GM21737 (cell line): ENCODE measurements at regions not wholly inside any gene's neighbourhood (a gene's known extent, or its start where the extent isn't known, plus 50 kb on each side); places are given as distances from the start of the nearest gene placed in this dataset.
"Not testable (repeated sequence)": the region's sequence is repeated elsewhere in the genome, so short reads cannot be mapped to it uniquely, and the experiment has no call there.

ENCODE experiments used
- ATAC-seq: cut with Tn5 transposase; IDR thresholded peaks from one replicate; pipeline ENCODE4 v1.9.1; 2021; ENCODE audit warnings: mild to moderate bottlenecking, moderate library complexity; ENCODE audit not compliant: unreplicated experiment

DNA sequence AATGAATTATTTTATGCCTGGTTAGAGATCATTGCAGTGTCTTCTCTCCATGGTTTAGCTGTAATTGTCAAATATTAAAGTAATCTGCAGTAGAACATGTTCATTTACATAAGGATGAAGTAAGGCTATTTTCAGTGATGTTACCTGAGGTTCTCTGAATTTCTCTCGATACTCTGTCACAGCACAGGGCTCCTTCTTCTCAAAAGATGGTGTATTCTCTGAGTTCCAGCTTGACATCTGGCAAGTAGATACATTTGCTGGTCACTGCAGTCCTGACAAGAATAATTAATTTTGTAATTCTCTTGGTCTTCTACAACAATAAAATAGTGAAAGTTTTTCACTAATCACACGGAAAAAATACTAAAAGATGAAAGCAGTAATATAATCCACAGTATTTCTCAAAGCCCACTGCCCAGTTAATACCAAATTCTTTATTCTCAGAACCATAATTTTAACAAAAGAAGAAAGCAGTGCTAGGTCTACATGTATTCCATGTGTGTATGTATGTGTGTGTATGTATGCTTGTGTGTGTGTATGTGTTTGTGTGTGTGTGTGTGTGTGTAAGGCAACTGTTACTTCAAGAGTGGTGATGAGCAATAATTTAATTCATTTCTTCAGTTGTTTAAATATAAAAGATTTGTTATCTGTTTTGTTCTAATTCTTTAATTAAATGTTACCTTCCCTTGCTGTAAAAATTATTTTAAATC is 1165.5 kb upstream of the SLC39A10 start:
- no peak for ATAC-seq

GRCh38 chr2:194486326-194486725 is 1170.7 kb upstream of the SLC39A10 start:
- no peak for ATAC-seq

GRCh38 chr2:194483041-194483440 is 1174.0 kb upstream of the SLC39A10 start:
- no peak for ATAC-seq

DNA sequence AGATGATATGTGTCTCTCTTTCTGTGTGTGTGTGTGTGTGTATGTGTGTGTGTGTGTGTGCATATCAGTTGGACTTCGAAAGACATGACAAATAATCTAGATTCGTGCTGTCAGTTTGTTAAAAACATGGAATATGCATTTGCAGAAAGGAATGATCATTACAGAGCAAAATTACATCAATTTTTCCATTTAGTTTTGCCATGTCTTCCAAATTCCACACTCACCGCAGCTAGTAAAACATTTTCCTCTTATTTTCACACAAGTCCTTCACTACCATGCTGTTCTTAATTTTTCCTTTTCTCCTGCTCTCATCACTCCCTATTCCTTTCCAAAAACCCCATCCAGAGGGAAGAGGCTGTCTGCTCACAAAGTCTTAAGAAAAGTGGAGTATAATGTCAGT is 1191.4 kb upstream of the SLC39A10 start:
- no peak for ATAC-seq

DNA sequence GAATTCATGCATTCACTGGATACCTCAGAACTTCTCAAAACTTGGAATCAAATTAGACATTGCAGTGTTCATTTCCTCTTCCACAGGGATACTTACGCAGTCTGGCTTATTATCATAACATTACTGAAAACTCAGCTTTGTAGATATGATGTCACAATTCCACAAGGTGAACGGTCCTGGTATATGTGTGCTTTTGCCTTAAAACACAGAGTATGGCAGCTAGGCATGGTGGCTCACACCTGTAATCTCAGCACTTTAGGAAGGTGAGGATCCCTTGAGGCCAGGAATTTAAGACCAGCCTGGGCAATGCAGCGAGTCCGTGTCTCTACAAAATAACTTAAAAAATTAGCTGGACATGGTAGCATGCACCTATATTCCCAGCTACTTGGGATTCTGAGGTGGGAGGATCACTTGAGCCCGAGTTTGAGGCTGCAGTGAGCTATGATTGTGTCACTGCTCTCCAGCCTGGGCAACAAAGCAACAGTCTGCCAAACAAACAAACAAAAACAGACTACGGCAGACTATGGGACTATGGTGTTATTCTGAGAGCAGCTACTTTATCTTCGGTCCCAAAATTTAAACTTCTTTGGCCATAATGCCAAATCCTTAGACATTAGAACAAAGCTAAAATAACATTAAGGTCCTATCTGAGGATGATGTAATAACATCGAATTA is 1191.9 kb upstream of the SLC39A10 start:
- ATAC-seq: no peak

- not testable (repeated sequence) for ATAC-seq
Observed at GRCh38 chr2:194462883-194463282, 1194.1 kb upstream of the SLC39A10 start.

- no peak for ATAC-seq
Observed at GRCh38 chr2:194455358-194455757, 1201.7 kb upstream of the SLC39A10 start.

- ATAC-seq: no peak
Observed at GRCh38 chr2:194452504-194452903, 1204.5 kb upstream of the SLC39A10 start.

DNA sequence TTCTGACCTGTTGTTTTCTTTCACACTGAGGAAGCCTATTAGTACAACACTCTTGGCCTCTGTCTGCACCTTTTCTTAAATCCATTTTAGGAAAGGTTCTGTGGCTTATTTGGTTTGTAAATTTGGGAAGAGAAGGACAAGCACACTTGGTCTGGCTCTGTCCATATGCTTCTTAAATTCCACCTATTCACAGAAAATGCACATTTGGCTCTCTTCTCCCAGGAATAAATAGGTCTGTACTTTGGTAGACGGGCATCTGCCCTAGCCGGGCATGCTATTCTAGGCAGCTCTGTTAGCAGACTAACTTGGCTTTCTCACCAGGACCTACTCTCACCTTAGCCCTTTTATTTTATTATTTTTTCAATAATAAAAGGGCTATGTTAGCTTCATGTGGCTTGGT is 1211.8 kb upstream of the SLC39A10 start:
- no peak for ATAC-seq

DNA sequence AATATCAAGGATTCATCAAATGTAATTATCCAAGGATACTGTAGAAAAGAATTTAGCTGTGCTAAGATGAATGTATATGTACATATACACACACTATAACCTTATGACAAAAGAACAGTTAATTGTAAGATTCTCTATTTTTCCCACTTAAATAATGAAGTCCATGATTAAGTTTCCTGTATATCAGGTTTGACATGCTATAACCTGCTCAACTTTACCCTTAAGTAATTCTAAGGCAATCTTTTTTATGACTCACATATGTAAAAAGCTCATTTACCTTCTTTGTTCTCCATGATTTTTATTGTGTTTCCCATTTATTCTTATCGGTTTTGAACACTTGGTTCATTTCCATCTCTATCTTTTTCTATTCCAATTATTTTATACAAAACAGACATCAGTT is 1213.1 kb upstream of the SLC39A10 start:
- no peak for ATAC-seq

DNA sequence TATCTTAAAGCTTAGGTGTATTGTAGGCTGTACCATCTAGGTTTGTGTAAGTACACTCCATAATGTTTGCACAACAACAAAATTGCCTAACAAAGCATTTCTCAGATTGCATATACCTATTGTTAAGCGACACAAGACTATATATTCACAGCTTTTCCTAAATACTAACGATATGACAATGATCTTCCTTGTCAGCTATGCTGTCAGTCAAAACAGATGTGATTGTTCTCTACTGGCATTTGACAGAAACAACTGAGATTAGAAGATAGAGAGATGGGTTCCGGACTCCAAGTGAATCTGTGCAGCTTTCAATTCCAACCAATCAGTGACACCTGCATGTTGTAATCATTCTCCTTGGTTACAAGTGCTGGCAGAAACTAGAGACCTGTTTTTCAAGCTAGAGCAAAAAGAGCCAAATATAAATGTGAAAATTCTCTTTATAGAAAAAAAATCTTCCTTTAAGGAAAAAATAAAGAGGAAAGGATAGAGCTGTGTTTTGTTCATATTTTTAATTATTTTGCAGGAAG is 1232.3 kb upstream of the SLC39A10 start:
- ATAC-seq: no peak

GRCh38 chr2:194411221-194411620 is 1245.8 kb upstream of the SLC39A10 start:
- no peak for ATAC-seq

DNA sequence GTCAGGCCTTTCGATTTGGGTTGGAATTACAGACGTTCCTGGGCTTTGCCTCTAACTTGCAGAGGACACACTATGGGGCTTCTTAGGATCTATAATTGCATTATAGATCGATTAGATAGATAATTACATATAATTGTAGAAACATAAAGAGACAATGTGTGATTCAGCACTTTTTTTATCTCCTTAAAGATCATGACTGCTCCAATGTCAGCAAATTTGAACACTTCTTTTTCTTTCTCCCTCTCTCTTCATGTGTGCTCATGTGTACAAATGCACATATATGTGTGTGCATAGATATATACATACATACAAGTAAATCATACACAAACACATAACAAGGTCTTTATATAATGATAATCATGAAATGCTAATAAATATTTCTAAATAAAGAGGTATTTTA is 1261.2 kb upstream of the SLC39A10 start:
- no peak for ATAC-seq

- no peak for ATAC-seq
Observed at GRCh38 chr2:194385376-194385775, 1271.7 kb upstream of the SLC39A10 start.

GRCh38 chr2:194383401-194383800 is 1273.6 kb upstream of the SLC39A10 start:
- ATAC-seq: no peak

- no peak for ATAC-seq
Observed at GRCh38 chr2:194382221-194382620, 1274.8 kb upstream of the SLC39A10 start.

DNA sequence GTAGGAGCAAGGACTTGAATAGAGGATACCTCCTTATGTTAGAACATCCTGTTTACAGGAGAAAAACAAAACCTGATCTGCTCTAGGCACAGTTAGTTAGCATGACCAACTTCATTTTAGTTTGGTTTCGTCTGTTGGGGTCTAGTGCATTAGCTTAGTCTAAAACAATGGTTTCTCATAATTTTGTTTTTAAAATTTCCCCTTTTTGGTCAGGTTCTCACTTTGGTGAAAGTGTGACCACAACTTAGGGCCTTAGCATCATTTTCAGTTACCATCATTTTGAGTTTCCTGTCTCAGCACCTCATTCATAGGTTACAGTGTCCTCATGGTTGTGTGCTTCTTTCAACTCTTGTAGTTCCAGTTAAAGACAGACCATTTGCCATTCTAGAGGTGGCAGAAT is 1277.0 kb upstream of the SLC39A10 start:
- peak; percentile 70 for ATAC-seq

DNA sequence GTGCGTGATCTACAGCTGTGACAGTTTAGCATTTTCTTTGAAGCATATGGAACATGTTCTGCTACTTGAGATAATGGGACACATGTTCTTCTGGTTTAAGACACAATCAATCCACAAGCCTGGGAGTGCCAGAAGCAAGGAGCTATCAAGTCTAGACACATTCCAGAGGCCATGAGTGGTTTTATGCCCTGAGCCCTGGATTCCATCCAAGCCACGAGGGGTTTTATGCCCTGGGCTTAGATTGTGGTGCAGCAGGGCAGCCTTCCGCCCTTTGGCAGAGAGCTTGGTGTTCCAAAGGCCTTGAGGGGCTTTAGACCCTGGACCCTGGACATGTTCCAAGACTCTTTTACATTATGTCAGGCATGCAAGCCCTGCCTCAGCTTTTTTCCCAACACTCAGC is 1289.6 kb upstream of the SLC39A10 start:
- ATAC-seq: not testable (repeated sequence)

- ATAC-seq: no peak
Observed at GRCh38 chr2:194363878-194364277, 1293.1 kb upstream of the SLC39A10 start.

DNA sequence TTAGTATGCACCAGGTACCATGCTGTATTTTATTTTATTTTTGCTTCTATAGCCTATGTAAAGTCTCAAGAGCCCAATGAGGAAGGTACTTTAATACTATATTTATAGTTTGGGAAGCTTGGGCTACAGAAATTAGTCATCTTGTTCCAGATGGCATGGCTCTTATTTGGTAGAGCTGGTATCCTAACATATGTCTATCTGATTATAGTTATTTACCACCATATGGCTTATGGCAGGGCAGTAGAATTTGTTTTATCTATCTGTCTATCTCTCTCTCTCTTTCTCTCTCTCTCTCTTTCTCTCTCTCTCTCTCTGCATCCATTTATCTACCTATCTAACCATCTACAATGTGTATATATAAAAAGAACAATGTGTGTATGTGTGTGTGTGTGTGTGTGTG is 1293.7 kb upstream of the SLC39A10 start:
- no peak for ATAC-seq

- no peak for ATAC-seq
Observed at GRCh38 chr2:194352505-194352904, 1304.5 kb upstream of the SLC39A10 start.

DNA sequence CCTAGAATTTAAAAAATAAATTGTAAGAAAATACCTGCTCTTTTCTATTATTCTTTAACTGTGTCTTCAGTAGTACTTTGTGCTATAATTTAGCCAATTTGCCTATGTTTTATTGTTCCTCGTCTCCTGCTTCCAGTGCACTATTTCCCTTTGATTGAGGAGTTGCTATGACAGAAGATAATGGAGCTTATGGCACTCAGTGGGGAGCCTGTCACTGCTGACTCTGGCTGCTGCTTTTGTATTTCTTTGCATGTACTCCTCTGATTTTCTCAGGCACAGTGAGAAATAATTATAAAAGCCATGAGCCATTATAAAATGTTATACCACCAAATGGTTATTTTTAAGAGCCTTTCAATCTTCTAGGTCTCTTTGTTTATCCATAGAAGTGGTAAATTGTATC is 1310.8 kb upstream of the SLC39A10 start:
- no peak for ATAC-seq
